ENCODE measurements at regions not wholly inside any gene's neighbourhood (a gene's known extent, or its start where the extent isn't known, plus 50 kb on each side); places are given as distances from the start of the nearest gene placed in this dataset.

DNA sequence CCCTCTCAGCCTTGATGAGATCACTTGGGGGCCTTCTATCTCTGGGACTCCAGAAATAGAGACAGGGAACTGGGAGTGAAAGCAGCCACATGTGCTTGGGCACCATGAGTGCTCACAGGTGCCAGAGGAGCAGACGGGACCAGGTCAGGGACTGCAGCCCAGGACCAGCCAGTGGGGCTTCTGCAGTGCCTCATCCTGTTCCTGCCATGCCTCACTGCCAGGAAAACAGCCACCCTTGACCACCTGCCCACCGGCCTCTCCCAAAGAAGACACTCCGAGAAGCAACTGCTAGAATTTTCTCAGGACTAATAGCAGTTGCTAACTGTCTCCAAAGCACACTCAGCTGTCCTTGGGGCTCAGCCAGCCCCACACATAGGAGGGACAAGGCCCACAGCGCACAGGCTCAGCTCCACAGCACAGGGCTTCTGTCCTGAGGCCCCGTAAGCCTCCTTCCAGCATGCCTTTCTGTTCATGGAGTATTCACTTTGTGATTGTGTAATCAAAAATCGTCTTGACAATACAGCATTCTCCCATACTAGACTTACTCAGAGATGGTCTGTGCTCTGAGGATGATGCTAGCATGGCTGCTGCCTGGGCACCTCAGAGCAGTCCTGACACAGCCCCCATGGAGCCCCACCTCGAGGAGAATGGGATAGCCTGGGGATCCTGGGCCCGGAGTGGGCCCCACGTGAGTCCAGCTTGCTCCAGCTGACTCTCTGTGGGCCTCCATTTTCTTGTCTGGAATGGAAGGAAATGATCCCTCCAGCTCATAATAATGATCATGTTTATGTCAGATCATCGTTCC, 115.7 kb upstream of the RET start:
- no peak overlapping the region for H3K4me3 ChIP-seq (ENCODE audit: low read depth, low read length)

GRCh38 chr10:42961796-42962109, 115.1 kb upstream of the RET start:
- Histone ChIP-seq H3K36me3 (no peaks in the 10 kb centered on the region), H3K4me3 (ENCODE audit: low read depth, low read length) (no peak overlapping the region), H3K9me3 (no peaks in the 10 kb centered on the region; the same call in 1 of the 2 replicates), H3K27me3 (no peaks in the 10 kb centered on the region), H3K4me1 (peaks cover 37% of the 10 kb centered on the region)
- DNase-seq: no peak
- TF ChIP-seq, protein P1, sequence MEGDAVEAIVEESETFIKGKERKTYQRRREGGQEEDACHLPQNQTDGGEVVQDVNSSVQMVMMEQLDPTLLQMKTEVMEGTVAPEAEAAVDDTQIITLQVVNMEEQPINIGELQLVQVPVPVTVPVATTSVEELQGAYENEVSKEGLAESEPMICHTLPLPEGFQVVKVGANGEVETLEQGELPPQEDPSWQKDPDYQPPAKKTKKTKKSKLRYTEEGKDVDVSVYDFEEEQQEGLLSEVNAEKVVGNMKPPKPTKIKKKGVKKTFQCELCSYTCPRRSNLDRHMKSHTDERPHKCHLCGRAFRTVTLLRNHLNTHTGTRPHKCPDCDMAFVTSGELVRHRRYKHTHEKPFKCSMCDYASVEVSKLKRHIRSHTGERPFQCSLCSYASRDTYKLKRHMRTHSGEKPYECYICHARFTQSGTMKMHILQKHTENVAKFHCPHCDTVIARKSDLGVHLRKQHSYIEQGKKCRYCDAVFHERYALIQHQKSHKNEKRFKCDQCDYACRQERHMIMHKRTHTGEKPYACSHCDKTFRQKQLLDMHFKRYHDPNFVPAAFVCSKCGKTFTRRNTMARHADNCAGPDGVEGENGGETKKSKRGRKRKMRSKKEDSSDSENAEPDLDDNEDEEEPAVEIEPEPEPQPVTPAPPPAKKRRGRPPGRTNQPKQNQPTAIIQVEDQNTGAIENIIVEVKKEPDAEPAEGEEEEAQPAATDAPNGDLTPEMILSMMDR (IDR thresholded peaks at IDR 0.05; ENCODE audit: low read depth, low read length): no peak

More for the DNA sequence above, 115.7 kb upstream of the RET start:
- Histone ChIP-seq H3K36me3 (no peaks in the 10 kb centered on the region), H3K9me3 (no peaks in the 10 kb centered on the region; the same call in 1 of the 2 replicates), H3K4me1 (peaks cover 37% of the 10 kb centered on the region), H3K27me3 (no peaks in the 10 kb centered on the region)
- TF ChIP-seq, protein P1 (IDR thresholded peaks at IDR 0.05; ENCODE audit: low read depth, low read length): no peak
- DNase-seq: no peak

DNA sequence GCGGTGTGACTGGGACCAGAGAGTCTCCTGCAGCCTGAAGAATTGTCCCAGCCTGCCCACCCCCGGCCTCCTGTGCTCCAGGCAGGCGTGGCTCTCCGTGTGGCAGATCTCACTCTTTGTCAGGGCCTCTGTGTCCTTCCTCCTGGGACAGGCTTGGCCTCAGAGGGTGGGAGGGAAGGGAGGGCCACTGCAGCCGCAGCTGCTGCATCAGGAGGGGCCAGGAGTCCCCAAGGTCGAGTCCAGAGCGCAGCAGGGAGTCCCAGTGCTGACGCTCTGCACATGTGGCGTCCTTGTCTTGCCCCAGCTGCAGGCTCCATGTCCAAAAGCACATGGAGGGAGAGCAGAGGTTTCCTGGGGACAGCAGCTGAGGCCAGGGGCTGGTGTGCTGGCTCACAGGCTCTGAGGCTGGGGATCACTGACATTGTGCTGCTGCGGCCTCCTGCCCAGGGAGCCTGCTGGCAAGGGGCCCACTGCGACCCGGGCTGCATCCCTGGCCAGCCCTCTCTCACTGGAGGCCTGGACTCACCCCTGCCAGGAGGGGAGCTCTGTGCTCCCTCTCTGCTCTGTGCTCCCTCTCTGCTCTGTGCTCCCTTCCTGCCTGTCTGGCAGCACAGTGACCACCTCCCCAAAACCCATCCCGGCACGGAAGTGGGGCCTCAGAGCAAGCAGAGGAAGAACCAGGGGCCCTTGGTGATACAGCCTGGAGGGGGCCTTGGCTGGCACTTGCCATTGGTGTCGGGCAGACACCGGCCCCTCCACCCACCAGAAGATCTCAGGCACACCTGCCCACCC, 114.6 kb upstream of the RET start:
- TF ChIP-seq, protein P1 (IDR thresholded peaks at IDR 0.05; ENCODE audit: low read depth, low read length): no peak
- no peaks in the 10 kb centered on the region for H3K9me3 ChIP-seq
- no peak overlapping the region for H3K4me3 ChIP-seq (ENCODE audit: low read depth, low read length)
- peak; percentile 83 for DNase-seq
- no peaks in the 10 kb centered on the region for H3K36me3 ChIP-seq
- no peaks in the 10 kb centered on the region for H3K27me3 ChIP-seq
- H3K4me1 ChIP-seq: peaks cover 37% of the 10 kb centered on the region

GRCh38 chr10:42962902-42963231, 114.0 kb upstream of the RET start:
- no peak for DNase-seq
- H3K9me3 ChIP-seq: no peaks in the 10 kb centered on the region
- H3K4me3 ChIP-seq (ENCODE audit: low read depth, low read length): no peak overlapping the region
- TF ChIP-seq, protein P1 (IDR thresholded peaks at IDR 0.05; ENCODE audit: low read depth, low read length): no peak
- no peaks in the 10 kb centered on the region for H3K27me3 ChIP-seq
- no peaks in the 10 kb centered on the region for H3K36me3 ChIP-seq
- peaks cover 37% of the 10 kb centered on the region for H3K4me1 ChIP-seq

DNA sequence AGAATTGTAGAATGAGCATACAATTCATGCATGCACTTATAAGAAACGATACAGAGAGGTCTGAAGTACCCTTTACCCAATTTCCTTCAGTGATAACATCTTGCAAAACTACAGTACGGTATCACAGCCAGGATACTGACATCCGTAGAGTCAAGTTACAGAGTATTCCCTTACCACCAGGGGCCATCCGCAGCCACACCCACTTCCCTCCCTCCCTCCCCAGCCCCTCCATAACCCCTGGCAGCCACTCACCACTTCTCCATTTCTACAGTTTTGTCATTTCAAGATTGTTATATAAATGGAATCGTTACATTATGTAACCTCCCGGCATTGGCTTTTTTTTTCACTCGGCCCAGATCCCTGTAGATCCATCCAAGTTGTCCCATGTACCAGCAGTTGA, 113.6 kb upstream of the RET start:
- no peaks in the 10 kb centered on the region for H3K27me3 ChIP-seq
- H3K4me3 ChIP-seq (ENCODE audit: low read depth, low read length): no peak overlapping the region
- H3K36me3 ChIP-seq: no peaks in the 10 kb centered on the region
- H3K9me3 ChIP-seq: no peaks in the 10 kb centered on the region
- peaks cover 33% of the 10 kb centered on the region for H3K4me1 ChIP-seq
- TF ChIP-seq, protein P1 (IDR thresholded peaks at IDR 0.05; ENCODE audit: low read depth, low read length): no peak
- DNase-seq: no peak

GRCh38 chr10:42969147-42969546, 107.7 kb upstream of the RET start:
- no peaks in the 10 kb centered on the region for H3K27me3 ChIP-seq
- no peaks in the 10 kb centered on the region for H3K36me3 ChIP-seq
- H3K9me3 ChIP-seq: no peaks in the 10 kb centered on the region
- peaks cover 36% of the 10 kb centered on the region for H3K4me1 ChIP-seq
- DNase-seq: no peak
- no peak overlapping the region for H3K4me3 ChIP-seq (ENCODE audit: low read depth, low read length)
- TF ChIP-seq, protein P1 (IDR thresholded peaks at IDR 0.05; ENCODE audit: low read depth, low read length): no peak

Data from BE2C (cell line).